K562 (cell line): ENCODE measurements at regions not wholly inside any gene's neighbourhood (a gene's known extent, or its start where the extent isn't known, plus 50 kb on each side); places are given as distances from the start of the nearest gene placed in this dataset.

Experiments
- ATAC-seq: fragments of 200-7000 bp; cut with Tn5 transposase; 3 replicates; pipeline ENCODE4 v1.9.1; 2020; ENCODE audit warnings: moderate library complexity
- BruUV-seq: library from RNA; stranded (reverse); fragments of 400-500 nt; replicated peaks from 2 replicates; lab custom pipeline; 2021; lab: Mats Ljungman, UMichigan
- CTCF ChIA-PET: fragments of 300-600 bp; formaldehyde crosslinking; extraction: SDS; loops from one replicate; lab custom pipeline; 2021; ENCODE audit warnings: low intra/inter-chr PET ratio; lab: Yijun Ruan, JAX
- POLR2A ChIA-PET: fragments of 300-600, 350-650 bp; sonication (Branson Sonifier 250); formaldehyde crosslinking; extraction: SDS; loops from one replicate; lab custom pipeline; 2021; ENCODE audit warnings: antibody characterized with exemption, inconsistent platforms; lab: Yijun Ruan, JAX
- DNase-seq, 4 experiments: peaks; one replicate each; pipeline versions ENCODE4 v3.0.0 to v3.0.0-alpha.2; 2011 to 2018; ENCODE audit warnings: low spot score in 3 of 4, mixed read lengths in 3 of 4; ENCODE audit errors: extremely low read depth in 1 of 4
- FAIRE-seq: peaks from 2 replicates; lab custom pipeline; 2011; peaks lifted over from hg19 to GRCh38; lab: Jason Lieb, UNC
- H2AFZ ChIP-seq: 2 replicates; pipeline ENCODE4 v1.6.0; 2011; ENCODE audit warnings: low read depth, low read length, control low read depth, inconsistent platforms
- H3K27ac ChIP-seq: fragments of 200-600 bp; 3 replicates; pipeline ENCODE4 v1.8.0; 2011; ENCODE audit warnings: low read depth, mild to moderate bottlenecking, control low read depth, inconsistent platforms, low read length, moderate library complexity, mixed read lengths; ENCODE audit errors: extremely low read depth
- H3K27me3 ChIP-seq, 2 experiments: fragments of 300-600 bp in 1 of 2; 2 replicates in 1 of 2; 3 replicates in 1 of 2; pipeline versions ENCODE4 v1.6.0 to v1.8.0; 2011; ENCODE audit warnings: inconsistent platforms in 2 of 2, low read length in 2 of 2, mild to moderate bottlenecking in 1 of 2, mixed read lengths in 1 of 2, moderate library complexity in 1 of 2; ENCODE audit not compliant: control insufficient read depth in 2 of 2, insufficient read depth in 2 of 2
- H3K36me3 ChIP-seq: fragments of 300-600 bp; 3 replicates; pipeline ENCODE4 v1.8.0; 2011; ENCODE audit warnings: mild to moderate bottlenecking, low read length, inconsistent platforms; ENCODE audit not compliant: control insufficient read depth, insufficient read depth
- H3K4me1 ChIP-seq, 2 experiments: fragments of 200-600 bp in 1 of 2; replicated peaks in 1 of 2; 2 replicates in 1 of 2; 3 replicates in 1 of 2; pipeline versions ENCODE4 v1.5.1 to v1.8.0; 2011; ENCODE audit warnings: inconsistent platforms in 2 of 2, low read length in 2 of 2, mild to moderate bottlenecking in 1 of 2, mixed read lengths in 1 of 2, moderate library complexity in 1 of 2; ENCODE audit not compliant: control insufficient read depth in 2 of 2, insufficient read depth in 2 of 2
- H3K4me2 ChIP-seq: 2 replicates; pipeline ENCODE4 v1.6.1; 2011; ENCODE audit warnings: low read length, control low read depth, inconsistent platforms, mixed read lengths; ENCODE audit not compliant: insufficient read depth
- H3K4me3 ChIP-seq: fragments of 200-600 bp; sonication (generic), shearing (Covaris generic); 2 replicates; pipeline ENCODE4 v1.5.1; 2016; ENCODE audit warnings: control low read depth, inconsistent platforms
- H3K79me2 ChIP-seq: fragments of 200-600 bp; 3 replicates; pipeline ENCODE4 v1.8.0; 2011; ENCODE audit warnings: low read length, inconsistent platforms; ENCODE audit not compliant: control insufficient read depth, insufficient read depth
- H3K9ac ChIP-seq, 2 experiments: 2 replicates each; pipeline versions ENCODE4 v1.6.0 to v1.6.1; 2011; ENCODE audit warnings: low read depth in 2 of 2, low read length in 2 of 2, control low read depth in 1 of 2, inconsistent platforms in 1 of 2, mild to moderate bottlenecking in 1 of 2, mixed read lengths in 1 of 2; ENCODE audit not compliant: insufficient read depth in 1 of 2
- H3K9me1 ChIP-seq: one replicate; pipeline ENCODE4 v1.6.0; 2011; ENCODE audit warnings: inconsistent platforms, mild to moderate bottlenecking, low read length, moderate library complexity; ENCODE audit not compliant: control insufficient read depth, insufficient read depth
- H3K9me3 ChIP-seq: replicated peaks from 2 replicates; pipeline ENCODE4 v1.5.1; 2011; ENCODE audit warnings: low read depth, low read length, inconsistent platforms; ENCODE audit not compliant: control insufficient read depth, insufficient read depth
- H4K20me1 ChIP-seq: replicated peaks from 2 replicates; pipeline ENCODE4 v1.6.1; 2011; ENCODE audit warnings: low read length, inconsistent platforms, mixed read lengths; ENCODE audit not compliant: control insufficient read depth, insufficient read depth
- E2F6 ChIP-seq, 2 experiments: IDR thresholded peaks; 2 replicates each; pipeline ENCODE4 v1.6.1; 2011; ENCODE audit warnings: borderline replicate concordance in 1 of 2, control low read depth in 1 of 2, low read depth in 1 of 2, low read length in 1 of 2, mild to moderate bottlenecking in 1 of 2, mixed read lengths in 1 of 2, moderate library complexity in 1 of 2; ENCODE audit not compliant: insufficient read depth in 1 of 2, insufficient read length in 1 of 2, poor library complexity in 1 of 2, severe bottlenecking in 1 of 2; ENCODE audit errors: extremely low read depth in 1 of 2
- IRF1 ChIP-seq: sonication (generic); formaldehyde crosslinking; IDR thresholded peaks from 2 replicates; pipeline ENCODE4 v1.8.0; 2022; ENCODE audit warnings: missing genetic modification reagents, mild to moderate bottlenecking, borderline replicate concordance
- KLF10 ChIP-seq: fragments of 250-450 bp; sonication (Bioruptor Pico); IDR thresholded peaks from 2 replicates; pipeline ENCODE4 v1.6.1; 2021; ENCODE audit warnings: matching md5 sums
- RBM25 ChIP-seq: fragments of 200-400 bp; formaldehyde crosslinking; IDR thresholded peaks from 2 replicates; pipeline ENCODE4 v1.6.1; 2018; ENCODE audit warnings: low read length, low read depth, moderate library complexity; ENCODE audit not compliant: severe bottlenecking
- SMAD2 ChIP-seq: fragments of 150-350 bp; IDR thresholded peaks from 2 replicates; pipeline ENCODE4 v1.6.1; 2014; ENCODE audit warnings: low read depth, mild to moderate bottlenecking, low read length
- TBL1XR1 ChIP-seq, 2 experiments: IDR thresholded peaks; 2 replicates each; pipeline ENCODE4 v1.6.1; 2012; ENCODE audit warnings: improper control_type of control experiment in 2 of 2, low read length in 2 of 2, mild to moderate bottlenecking in 1 of 2
- ZNF696 ChIP-seq: fragments of 250-450 bp; sonication (Bioruptor Pico); conservative IDR thresholded peaks from 2 replicates; pipeline ENCODE4 v1.4.0; 2020; ENCODE audit warnings: mild to moderate bottlenecking, moderate library complexity
- ZNF76 ChIP-seq: fragments of 250-450 bp; sonication (Bioruptor Pico); IDR thresholded peaks from 2 replicates; pipeline ENCODE4 v1.4.0; 2020; ENCODE audit warnings: mild to moderate bottlenecking, moderate library complexity, borderline replicate concordance
- WGBS: fragments of 100-300 bp; shearing (Covaris generic); methylation state at CpG from one replicate; pipeline ENCODE4 v1.1.6; 2016; ENCODE audit warnings: low coverage, mixed read lengths; ENCODE audit not compliant: insufficient coverage; ENCODE audit errors: missing lambda C conversion rate; 5-methylcytosine and 5-hydroxymethylcytosine counted together
- in situ Hi-C: fragments of 300-500 bp; cut with MboI; formaldehyde crosslinking; loops from 4 replicates; pipeline ENCODE4 v1.15.0; 2018; ENCODE audit warnings: inconsistent platforms, mixed read lengths
- intact Hi-C: fragments of 100-400 bp; cut with micrococcal nuclease; formaldehyde crosslinking; loops from 2 replicates; pipeline ENCODE4 v1.14.2; 2022

GRCh38 chr5:40082313-40082712, 597.4 kb upstream of the PTGER4 start:
- CTCF ChIA-PET, result no interaction called here
- WGBS, result no CpG with 5 or more reads among the region's 1 CpG

More at GRCh38 chr5:40082313-40082712, 597.4 kb upstream of the PTGER4 start:
- no peak for DNase-seq
- Histone ChIP-seq H3K4me3 (no peak overlapping the region), H3K4me1 (no peaks in the 10 kb centered on the region), H3K27ac (no peak overlapping the region), H3K9ac (no peak overlapping the region), H2AFZ (no peak overlapping the region)
- no peak for ATAC-seq
- TF ChIP-seq RBM25, result no peak
- no peak for TF ChIP-seq ZNF696 (CRISPR knock-in tag)
- TF ChIP-seq SMAD2, result no peak
- TF ChIP-seq KLF10 (CRISPR knock-in tag), result no peak
- no peak for TF ChIP-seq TBL1XR1 (IDR thresholded peaks at IDR 0.05; ENCODE audit: low read length in 2 of 2)
- no peak for TF ChIP-seq E2F6 (IDR thresholded peaks at IDR 0.05; ENCODE audit: borderline replicate concordance in 1 of 2, extremely low read depth in 1 of 2, insufficient read depth in 1 of 2, insufficient read length in 1 of 2, low read depth in 1 of 2, low read length in 1 of 2, poor library complexity in 1 of 2, severe bottlenecking in 1 of 2)
- TF ChIP-seq ZNF76 (CRISPR knock-in tag), result no peak
- TF ChIP-seq IRF1 (CRISPR knock-in tag), result no peak
- TF ChIP-seq, all 486 proteins: peak for 0
- BruUV-seq, result no TSS peak
- H3K36me3 ChIP-seq, result no peaks in the 10 kb centered on the region
- in situ Hi-C loops (no loop called here), intact Hi-C loops (no loop called here)
- no peaks in the 10 kb centered on the region for H3K27me3 ChIP-seq
- no peaks in the 10 kb centered on the region for H4K20me1 ChIP-seq
- H3K9me1 ChIP-seq, result no peaks in the 10 kb centered on the region
- peaks cover 2% of the 10 kb centered on the region; the same call in 1 of the 2 replicates for H3K9me3 ChIP-seq
- POLR2A ChIA-PET, result no interaction called here
- H3K79me2 ChIP-seq, result no peaks in the 10 kb centered on the region
- H3K4me2 ChIP-seq, result no peak overlapping the region
- FAIRE-seq, result no peak
